Putamen (tissue), 1 donor: ENCODE measurements at regions not wholly inside any gene's neighbourhood (a gene's known extent, or its start where the extent isn't known, plus 50 kb on each side); places are given as distances from the start of the nearest gene placed in this dataset.

Experiments
- DNase-seq: peaks from one replicate; pipeline ENCODE4 v3.0.0-alpha.2; 2016; ENCODE audit warnings: low spot score

GRCh38 chrX:39440799-39441284 lies 639.6 kb downstream of the MID1IP1 start:
- DNase-seq, result no peak

GRCh38 chrX:39442332-39442731 lies 641.1 kb downstream of the MID1IP1 start:
- DNase-seq, result no peak

- DNase-seq, result no peak
Measured at GRCh38 chrX:39443240-39443639, 642.0 kb downstream of the MID1IP1 start.

- DNase-seq, result no peak
Measured at GRCh38 chrX:39445336-39445735, 644.1 kb downstream of the MID1IP1 start.

GRCh38 chrX:39449352-39449751 lies 648.1 kb downstream of the MID1IP1 start:
- no peak for DNase-seq

GRCh38 chrX:39450234-39450977 lies 647.4 kb downstream of the BCOR start:
- DNase-seq, result no peak

- DNase-seq, result no peak
Measured at GRCh38 chrX:39451046-39451445, 646.7 kb downstream of the BCOR start.

GRCh38 chrX:39452401-39452800 lies 645.4 kb downstream of the BCOR start:
- DNase-seq, result no peak

- DNase-seq, result no peak
Measured at GRCh38 chrX:39453889-39454621, 643.7 kb downstream of the BCOR start.

GRCh38 chrX:39456894-39457604 lies 640.7 kb downstream of the BCOR start:
- DNase-seq, result no peak

- no peak for DNase-seq
Measured at GRCh38 chrX:39458779-39459178, 639.0 kb downstream of the BCOR start.

GRCh38 chrX:39459204-39459603 lies 638.6 kb downstream of the BCOR start:
- DNase-seq, result no peak

- DNase-seq, result no peak
Measured at GRCh38 chrX:39459952-39460351, 637.8 kb downstream of the BCOR start.

- DNase-seq, result no peak
Measured at GRCh38 chrX:39460499-39460898, 637.3 kb downstream of the BCOR start.

- no peak for DNase-seq
Measured at GRCh38 chrX:39462835-39463234, 634.9 kb downstream of the BCOR start.

- DNase-seq, result no peak
Measured at GRCh38 chrX:39464253-39464652, 633.5 kb downstream of the BCOR start.

- DNase-seq, result no peak
Measured at GRCh38 chrX:39465467-39465866, 632.3 kb downstream of the BCOR start.

- no peak for DNase-seq
Measured at GRCh38 chrX:39465906-39466305, 631.9 kb downstream of the BCOR start.

GRCh38 chrX:39469126-39469525 lies 628.6 kb downstream of the BCOR start:
- DNase-seq, result no peak

- DNase-seq, result peak; percentile 19
Measured at GRCh38 chrX:39470588-39471407, 627.0 kb downstream of the BCOR start.

- DNase-seq, result no peak
Measured at GRCh38 chrX:39472161-39472560, 625.6 kb downstream of the BCOR start.

- DNase-seq, result no peak
Measured at GRCh38 chrX:39473812-39474211, 623.9 kb downstream of the BCOR start.
